H1 (cell line): ENCODE measurements at regions not wholly inside any gene's neighbourhood (a gene's known extent, or its start where the extent isn't known, plus 50 kb on each side); places are given as distances from the start of the nearest gene placed in this dataset.

Source experiments
- CTCF ChIA-PET: fragments of 300-600 bp; sonication (Branson Sonifier 250); formaldehyde crosslinking; loops from one replicate; lab custom pipeline; 2021; ENCODE audit not compliant: partially characterized antibody; lab: Charles Lee
- POLR2A ChIA-PET: fragments of 300-600 bp; sonication (Branson Sonifier 250); formaldehyde crosslinking; loops from one replicate; lab custom pipeline; 2021; ENCODE audit warnings: inconsistent platforms; ENCODE audit not compliant: partially characterized antibody; lab: Charles Lee
- DNase-seq, 2 experiments: peaks; one replicate each; pipeline versions ENCODE4 v3.0.0 to v3.0.0-alpha.2; 2010 to 2022; ENCODE audit warnings: low spot score in 2 of 2, low read depth in 1 of 2, mixed read lengths in 1 of 2
- FAIRE-seq: peaks from 2 replicates; lab custom pipeline; 2011; peaks lifted over from hg19 to GRCh38; lab: Jason Lieb, UNC
- H2AFZ ChIP-seq: 2 replicates; pipeline ENCODE4 v1.8.1; 2012; ENCODE audit warnings: low read length, inconsistent platforms
- H2AK5ac ChIP-seq: 2 replicates; pipeline ENCODE4 v1.6.1; 2013; ENCODE audit warnings: low read depth, low read length
- H2BK120ac ChIP-seq: replicated peaks from 2 replicates; pipeline ENCODE3; 2013; ENCODE audit warnings: low read depth, low read length, inconsistent platforms
- H2BK12ac ChIP-seq: 2 replicates; pipeline ENCODE4 v1.6.1; 2013; ENCODE audit warnings: low read depth, low read length
- H2BK15ac ChIP-seq: 2 replicates; pipeline ENCODE4 v1.6.1; 2013; ENCODE audit warnings: low read length
- H2BK20ac ChIP-seq: 2 replicates; pipeline ENCODE4 v1.6.1; 2013; ENCODE audit warnings: low read length
- H2BK5ac ChIP-seq: 2 replicates; pipeline ENCODE4 v1.6.1; 2013; ENCODE audit warnings: low read depth, low read length
- H3K14ac ChIP-seq: 2 replicates; pipeline ENCODE4 v1.6.1; 2013; ENCODE audit warnings: inconsistent platforms; ENCODE audit not compliant: insufficient read length
- H3K18ac ChIP-seq: 2 replicates; pipeline ENCODE4 v1.6.1; 2013; ENCODE audit warnings: low read length; ENCODE audit errors: extremely low read depth
- H3K23ac ChIP-seq: 2 replicates; pipeline ENCODE4 v1.6.1; 2013; ENCODE audit warnings: inconsistent platforms; ENCODE audit not compliant: insufficient read length
- H3K23me2 ChIP-seq: 2 replicates; pipeline ENCODE4 v1.6.1; 2013; ENCODE audit warnings: low read depth, low read length
- H3K27ac ChIP-seq: 2 replicates; pipeline ENCODE4 v1.6.1; 2011; ENCODE audit warnings: low read depth, low read length, inconsistent platforms
- H3K27me3 ChIP-seq, 4 experiments: replicated peaks in 1 of 4; 1 replicate in 1 of 4; 2 replicates in 3 of 4; pipeline versions ENCODE4 v1.6.1 to v1.8.1; 2011 to 2013; ENCODE audit warnings: low read length in 3 of 4, mild to moderate bottlenecking in 3 of 4, inconsistent platforms in 2 of 4, mixed read lengths in 2 of 4, moderate library complexity in 1 of 4; ENCODE audit not compliant: control insufficient read depth in 3 of 4, insufficient read depth in 3 of 4; ENCODE audit errors: extremely low read depth in 1 of 4
- H3K36me3 ChIP-seq, 4 experiments: 2 replicates each; pipeline versions ENCODE4 v1.6.1 to v1.8.1; 2011 to 2013; ENCODE audit warnings: mild to moderate bottlenecking in 4 of 4, low read length in 3 of 4, moderate library complexity in 2 of 4, control low read depth in 1 of 4, inconsistent platforms in 1 of 4; ENCODE audit not compliant: insufficient read depth in 4 of 4, control insufficient read depth in 2 of 4
- H3K4ac ChIP-seq: replicated peaks from 2 replicates; pipeline ENCODE3; 2013; ENCODE audit warnings: low read length, low read depth, mixed read lengths, inconsistent platforms; ENCODE audit not compliant: insufficient read length
- H3K4me1 ChIP-seq, 4 experiments: replicated peaks in 1 of 4; 1 replicate in 1 of 4; 2 replicates in 3 of 4; pipeline versions ENCODE4 v1.6.1 to v1.8.1; 2011 to 2013; ENCODE audit warnings: low read length in 3 of 4, inconsistent platforms in 2 of 4, mixed read lengths in 1 of 4; ENCODE audit not compliant: insufficient read depth in 4 of 4, control insufficient read depth in 3 of 4
- H3K4me2 ChIP-seq, 2 experiments: 2 replicates each; pipeline versions ENCODE4 v1.6.1 to v1.8.1; 2011 to 2013; ENCODE audit warnings: low read depth in 2 of 2, low read length in 2 of 2, control low read depth in 1 of 2, inconsistent platforms in 1 of 2, mild to moderate bottlenecking in 1 of 2; ENCODE audit not compliant: insufficient read depth in 1 of 2
- H3K4me3 ChIP-seq, 4 experiments: fragments of 200-600, 300-600 bp in 1 of 4; sonication (generic), shearing (Covaris generic), sonication (Bioruptor Twin) in 1 of 4; 2 replicates each; pipeline versions ENCODE4 v1.5.1 to v1.8.1; 2011 to 2016; ENCODE audit warnings: low read length in 4 of 4, low read depth in 3 of 4, control low read depth in 2 of 4, inconsistent platforms in 2 of 4, mild to moderate bottlenecking in 2 of 4, mixed read lengths in 1 of 4, moderate library complexity in 1 of 4; ENCODE audit not compliant: insufficient read depth in 2 of 4; ENCODE audit errors: extremely low read depth in 1 of 4
- H3K56ac ChIP-seq: replicated peaks from 2 replicates; pipeline ENCODE3; 2013; ENCODE audit warnings: low read depth, mild to moderate bottlenecking, mixed read lengths, low read length, inconsistent platforms; ENCODE audit not compliant: insufficient read length
- H3K79me1 ChIP-seq: 2 replicates; pipeline ENCODE4 v1.6.1; 2013; ENCODE audit warnings: low read depth, low read length, control low read depth
- H3K79me2 ChIP-seq, 2 experiments: 2 replicates each; pipeline versions ENCODE4 v1.6.1 to v1.8.1; 2012 to 2013; ENCODE audit warnings: low read length in 2 of 2, mild to moderate bottlenecking in 2 of 2, inconsistent platforms in 1 of 2; ENCODE audit not compliant: insufficient read depth in 2 of 2, control insufficient read depth in 1 of 2
- H3K9ac ChIP-seq, 4 experiments: replicated peaks in 1 of 4; 1 replicate in 1 of 4; 2 replicates in 3 of 4; pipeline versions ENCODE4 v1.6.1 to v1.8.1; 2011 to 2013; ENCODE audit warnings: low read depth in 3 of 4, low read length in 3 of 4, control low read depth in 2 of 4, mild to moderate bottlenecking in 2 of 4, moderate library complexity in 2 of 4, inconsistent platforms in 1 of 4; ENCODE audit errors: extremely low read depth in 1 of 4
- H3K9me3 ChIP-seq, 2 experiments: 2 replicates each; pipeline versions ENCODE4 v1.6.1 to v1.8.1; 2012 to 2013; ENCODE audit warnings: mild to moderate bottlenecking in 2 of 2, moderate library complexity in 2 of 2, control low read depth in 1 of 2, inconsistent platforms in 1 of 2, low read depth in 1 of 2, low read length in 1 of 2, mixed read lengths in 1 of 2; ENCODE audit not compliant: insufficient read depth in 2 of 2
- H4K20me1 ChIP-seq, 2 experiments: replicated peaks in 1 of 2; 2 replicates each; pipeline versions ENCODE3 to v1.8.1; 2011 to 2013; ENCODE audit warnings: inconsistent platforms in 2 of 2, low read length in 2 of 2, mild to moderate bottlenecking in 1 of 2; ENCODE audit not compliant: insufficient read depth in 2 of 2, control insufficient read depth in 1 of 2
- H4K5ac ChIP-seq: 2 replicates; pipeline ENCODE4 v1.6.1; 2013; ENCODE audit warnings: low read length, low read depth, mixed read lengths, inconsistent platforms; ENCODE audit not compliant: insufficient read length
- H4K8ac ChIP-seq: 2 replicates; pipeline ENCODE4 v1.8.0; 2013; ENCODE audit warnings: mild to moderate bottlenecking, moderate library complexity, low read length, inconsistent platforms; ENCODE audit not compliant: insufficient read depth; ENCODE audit errors: extremely low read depth
- H4K91ac ChIP-seq: replicated peaks from 2 replicates; pipeline ENCODE3; 2013; ENCODE audit warnings: low read length, mixed read lengths, inconsistent platforms; ENCODE audit not compliant: insufficient read length
- CBX5 ChIP-seq: fragments of 300-800, 300-1000 bp; sonication (generic); IDR thresholded peaks from 2 replicates; pipeline ENCODE4 v1.7.1; 2016; ENCODE audit warnings: antibody characterized with exemption, low read length, low read depth
- CHD2 ChIP-seq: IDR thresholded peaks from 2 replicates; pipeline ENCODE4 v1.6.1; 2012; ENCODE audit warnings: low read length, improper control_type of control experiment
- GABPA ChIP-seq: IDR thresholded peaks from 2 replicates; pipeline ENCODE4 v1.6.1; 2011; ENCODE audit warnings: mild to moderate bottlenecking, low read length, moderate library complexity, borderline replicate concordance; ENCODE audit not compliant: insufficient read depth
- JUN ChIP-seq: IDR thresholded peaks from 2 replicates; pipeline ENCODE4 v1.6.1; 2011; ENCODE audit warnings: low read depth, mild to moderate bottlenecking, improper control_type of control experiment, low read length
- KDM1A ChIP-seq: fragments of 200-600, 300-600 bp; sonication (generic); IDR thresholded peaks from 2 replicates; pipeline ENCODE4 v1.7.1; 2016; ENCODE audit warnings: mild to moderate bottlenecking, low read length, borderline replicate concordance
- NANOG ChIP-seq: IDR thresholded peaks from 2 replicates; pipeline ENCODE4 v1.6.1; 2011; ENCODE audit warnings: low read length, low read depth, mild to moderate bottlenecking, inconsistent platforms; ENCODE audit not compliant: insufficient read depth, poor library complexity, severe bottlenecking
- NRF1 ChIP-seq: IDR thresholded peaks from 2 replicates; pipeline ENCODE4 v1.6.1; 2011; ENCODE audit warnings: mild to moderate bottlenecking, low read depth, low read length, improper control_type of control experiment
- PHF8 ChIP-seq: fragments of 200-600 bp; sonication (generic); conservative IDR thresholded peaks from 2 replicates; pipeline ENCODE4 v1.7.1; 2012; ENCODE audit warnings: low read depth, mild to moderate bottlenecking, inconsistent platforms, low read length, moderate library complexity
- SIX5 ChIP-seq: IDR thresholded peaks from 2 replicates; pipeline ENCODE4 v1.6.1; 2011; ENCODE audit warnings: mild to moderate bottlenecking, low read depth, low read length
- SP2 ChIP-seq: IDR thresholded peaks from 2 replicates; pipeline ENCODE4 v1.6.1; 2012; ENCODE audit warnings: mild to moderate bottlenecking, low read length, inconsistent platforms
- SP4 ChIP-seq: IDR thresholded peaks from 2 replicates; pipeline ENCODE4 v1.6.1; 2012; ENCODE audit warnings: low read length, inconsistent platforms
- TCF12 ChIP-seq: IDR thresholded peaks from 2 replicates; pipeline ENCODE4 v1.6.1; 2011; ENCODE audit warnings: low read depth, mild to moderate bottlenecking, low read length
- WGBS, 2 experiments: shearing (Covaris generic) in 1 of 2; methylation state at CpG; one replicate each; pipeline versions ENCODE4 v1.1.6 to v1.1.7; 2013 to 2015; ENCODE audit warnings: low lambda C conversion rate in 2 of 2, mixed read lengths in 2 of 2, inconsistent platforms in 1 of 2, low coverage in 1 of 2, missing lambda C conversion rate in 1 of 2; ENCODE audit not compliant: insufficient replicate concordance in 2 of 2, insufficient coverage in 1 of 2, insufficient read length in 1 of 2; ENCODE audit errors: extremely low coverage in 1 of 2, missing lambda C conversion rate in 1 of 2; 5-methylcytosine and 5-hydroxymethylcytosine counted together

- no peak overlapping the region for H4K5ac ChIP-seq
- no peak overlapping the region for H3K9ac ChIP-seq
- no peak overlapping the region for H3K4me2 ChIP-seq
- no peaks in the 10 kb centered on the region for H3K79me1 ChIP-seq
- H3K9me3 ChIP-seq, result peaks cover 10% of the 10 kb centered on the region in 2 experiments; a peak in 3 of 4 replicates
- H2BK15ac ChIP-seq, result no peak overlapping the region
- no peak overlapping the region for H3K27ac ChIP-seq
- no peak overlapping the region for H3K4me3 ChIP-seq
- WGBS, 2 experiments, result 95% methylated on average over 6 of the region's 6 CpGs; no CpG with 5 or more reads in 1 of the 2 experiments
- H4K8ac ChIP-seq, result no peak overlapping the region
- no peak overlapping the region for H3K18ac ChIP-seq
- CTCF ChIA-PET, result interaction anchor here (1.4 kb wide), 1 partner anchor 16 kb away, joined by 3 read pairs; no protein-coding TSS in a partner anchor
- no peak overlapping the region for H2AK5ac ChIP-seq
- H3K14ac ChIP-seq, result no peak overlapping the region
- H2BK5ac ChIP-seq, result no peak overlapping the region
- H3K4me1 ChIP-seq, result peaks cover 0 to 5% (median 2%) of the 10 kb centered on the region in 4 experiments; a peak in 3 of 7 replicates
- TF ChIP-seq TCF12 (no peak), SP4 (no peak), SP2 (no peak), KDM1A (no peak), CHD2 (no peak), JUN (no peak), SIX5 (no peak), NRF1 (no peak), CBX5 (no peak), GABPA (no peak), NANOG (no peak), PHF8 (no peak)
- POLR2A ChIA-PET, result interaction anchor here (0.9 kb wide), 1 partner anchor 47 kb away, joined by 3 read pairs; no protein-coding TSS in a partner anchor
- H2BK120ac ChIP-seq, result no peak overlapping the region
- H4K91ac ChIP-seq, result no peak overlapping the region
- H3K36me3 ChIP-seq, result no peaks in the 10 kb centered on the region
- H2BK20ac ChIP-seq, result no peak overlapping the region
- H4K20me1 ChIP-seq, result no peaks in the 10 kb centered on the region
- no peak overlapping the region for H3K4ac ChIP-seq
- H2BK12ac ChIP-seq, result no peak overlapping the region
- no peaks in the 10 kb centered on the region for H3K27me3 ChIP-seq
- no peaks in the 10 kb centered on the region for H3K23me2 ChIP-seq
- FAIRE-seq (no peak), DNase-seq (no peak)
- no peak overlapping the region for H3K56ac ChIP-seq
- H3K79me2 ChIP-seq, result no peaks in the 10 kb centered on the region
- no peak overlapping the region for H3K23ac ChIP-seq
- H2AFZ ChIP-seq, result no peak overlapping the region
Observed at GRCh38 chr5:175589714-175590113, 68.2 kb upstream of the HRH2 start.
